Prostate gland (tissue), 2 donors: ENCODE measurements at regions not wholly inside any gene's neighbourhood (a gene's known extent, or its start where the extent isn't known, plus 50 kb on each side); places are given as distances from the start of the nearest gene placed in this dataset.

Source experiments
- CTCF ChIP-seq, 4 experiments: fragments of 200-600 bp in 2 of 4; fragments of 450-650 bp in 2 of 4; sonication (generic) in 2 of 4; IDR thresholded peaks; 1 replicate in 3 of 4; 2 replicates in 1 of 4; pipeline ENCODE4 v1.5.1; 2016 to 2019; ENCODE audit warnings: antibody characterized with exemption in 4 of 4, mild to moderate bottlenecking in 2 of 4, moderate library complexity in 2 of 4
- POLR2A ChIP-seq: fragments of 450-650 bp; IDR thresholded peaks from one replicate; pipeline ENCODE4 v1.6.1; 2016; ENCODE audit warnings: antibody characterized with exemption, mild to moderate bottlenecking

- TF ChIP-seq CTCF (IDR thresholded peaks at IDR 0.05) (no peak), POLR2A (no peak)
Observed at GRCh38 chr2:241924069-241924908, 54.8 kb downstream of the RTP5 start.
